Upper lobe of left lung (tissue), 4 donors: ENCODE measurements at regions not wholly inside any gene's neighbourhood (a gene's known extent, or its start where the extent isn't known, plus 50 kb on each side); places are given as distances from the start of the nearest gene placed in this dataset.

Source experiments
- CTCF ChIP-seq, 6 experiments: fragments of 450-650 bp in 4 of 6; fragments of 200-600 bp in 2 of 6; sonication (generic) in 2 of 6; IDR thresholded peaks; one replicate each; pipeline ENCODE4 v1.5.1; 2016 to 2019; ENCODE audit warnings: antibody characterized with exemption in 6 of 6
- POLR2A ChIP-seq, 4 donors: fragments of 450-650 bp; IDR thresholded peaks; one replicate each; pipeline ENCODE4 v1.5.1; 2016 to 2017; ENCODE audit warnings: antibody characterized with exemption in 4 of 4, mild to moderate bottlenecking in 2 of 4
- POLR2AphosphoS5 ChIP-seq, 2 donors: sonication (generic); formaldehyde crosslinking; IDR thresholded peaks; one replicate each; pipeline ENCODE4 v1.5.1; 2017; ENCODE audit warnings: antibody characterized with exemption in 2 of 2

DNA sequence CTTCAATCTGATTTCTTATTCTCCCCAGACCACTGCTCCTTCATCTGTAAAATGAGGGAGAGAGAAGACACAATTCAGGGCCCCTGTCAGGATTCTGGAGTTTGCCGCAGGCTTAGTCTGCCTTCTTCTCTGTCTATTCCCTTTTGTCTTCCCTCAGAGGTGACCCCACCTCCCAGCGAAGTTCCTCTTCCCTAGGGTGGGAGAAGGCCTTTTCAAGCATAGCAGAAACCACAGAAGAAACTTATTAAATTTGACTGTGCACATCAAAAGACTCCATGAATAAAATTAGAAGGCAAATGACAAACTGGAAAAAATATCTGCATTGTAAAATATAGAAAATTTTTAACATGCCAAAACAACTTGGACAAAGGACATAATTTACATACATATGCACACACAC lies 148.8 kb downstream of the HNRNPD start:
- TF ChIP-seq POLR2A (IDR thresholded peaks at IDR 0.05) (no peak), CTCF (IDR thresholded peaks at IDR 0.05) (no peak), POLR2AphosphoS5 (IDR thresholded peaks at IDR 0.05) (no peak)
